ENCODE measurements at regions not wholly inside any gene's neighbourhood (a gene's known extent, or its start where the extent isn't known, plus 50 kb on each side); places are given as distances from the start of the nearest gene placed in this dataset.

- TF ChIP-seq EZH2 (IDR thresholded peaks at IDR 0.05; ENCODE audit: low read length): no peak
- TF ChIP-seq CTCF (optimal IDR thresholded peaks at IDR 0.05 in 1 of 3, IDR thresholded peaks at IDR 0.05 in 1 of 3, conservative IDR thresholded peaks at IDR 0.05 in 1 of 3; ENCODE audit: extremely low read depth in 1 of 3, insufficient read depth in 2 of 3, low read length in 3 of 3): no peak
- no peak overlapping the region for H3K4me3 ChIP-seq (ENCODE audit: control insufficient read depth in 2 of 3, extremely low read depth in 1 of 3, insufficient read depth in 2 of 3, low read depth in 1 of 3, low read length in 3 of 3)
Measured at GRCh38 chr16:6937641-6938040, 395.0 kb upstream of the RBFOX1 start.

DNA sequence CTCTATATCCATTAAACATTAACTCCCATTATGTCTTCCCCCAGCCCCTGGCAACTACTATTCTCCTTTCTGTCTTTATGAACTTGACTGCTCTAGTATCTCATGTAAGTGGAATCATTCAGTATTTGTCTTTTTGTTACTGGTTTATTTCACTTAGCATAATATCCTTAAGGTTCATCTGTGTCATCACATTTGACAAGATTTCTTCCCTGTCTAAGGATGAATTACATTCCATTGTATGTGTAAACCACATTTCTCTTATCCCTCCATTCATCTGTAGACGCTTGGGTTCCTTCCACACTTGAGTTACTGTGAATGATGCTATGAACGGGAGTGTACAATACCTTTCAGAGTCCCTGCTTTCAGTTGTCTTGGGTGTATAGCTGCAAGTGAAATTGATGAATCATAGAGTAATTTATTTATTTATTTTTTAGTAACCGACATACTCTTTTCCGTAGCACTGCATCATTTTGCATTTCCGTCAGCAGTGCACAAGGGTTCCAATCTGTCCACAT is 399.7 kb upstream of the RBFOX1 start:
- Histone ChIP-seq H3K4me2 (ENCODE audit: control insufficient read depth, extremely low read depth, insufficient read depth, low read depth, low read length) (no peak overlapping the region), H3K9me1 (ENCODE audit: control insufficient read depth, extremely low read depth, insufficient read depth, low read length) (no peaks in the 10 kb centered on the region), H3K27me3 (ENCODE audit: control insufficient read depth, extremely low read depth, insufficient read depth, low read length) (no peaks in the 10 kb centered on the region), H3K79me2 (ENCODE audit: control insufficient read depth, insufficient read depth, low read length) (no peaks in the 10 kb centered on the region), H3K27ac (ENCODE audit: control insufficient read depth, insufficient read depth, low read length) (no peak overlapping the region), H3K9ac (ENCODE audit: control insufficient read depth, extremely low read depth, insufficient read depth, low read length) (no peak overlapping the region), H3K36me3 (ENCODE audit: control insufficient read depth in 2 of 2, extremely low read depth in 1 of 2, insufficient read depth in 2 of 2, low read length in 2 of 2) (no peaks in the 10 kb centered on the region), H3K4me3 (ENCODE audit: control insufficient read depth in 2 of 3, extremely low read depth in 1 of 3, insufficient read depth in 2 of 3, low read depth in 1 of 3, low read length in 3 of 3) (no peak overlapping the region), H4K20me1 (ENCODE audit: control insufficient read depth, extremely low read depth, insufficient read depth, low read length) (no peaks in the 10 kb centered on the region), H3K9me3 (ENCODE audit: control insufficient read depth, low read depth, low read length) (peaks cover 3% of the 10 kb centered on the region), H2AFZ (ENCODE audit: control insufficient read depth, low read length) (no peak overlapping the region), H3K4me1 (ENCODE audit: control insufficient read depth, extremely low read depth, insufficient read depth, low read length) (no peaks in the 10 kb centered on the region)
- no peak for TF ChIP-seq EZH2 (IDR thresholded peaks at IDR 0.05; ENCODE audit: low read length)
- no peak for TF ChIP-seq CTCF (optimal IDR thresholded peaks at IDR 0.05 in 1 of 3, IDR thresholded peaks at IDR 0.05 in 1 of 3, conservative IDR thresholded peaks at IDR 0.05 in 1 of 3; ENCODE audit: extremely low read depth in 1 of 3, insufficient read depth in 2 of 3, low read length in 3 of 3)
- DNase-seq (ENCODE audit: low read depth, low spot score) (no peak), FAIRE-seq (no peak)
- dilution Hi-C loops (cut with MboI; ENCODE audit: extremely low pct_ligation_motif_present, low sequenced_read_pairs): no loop called here

More at GRCh38 chr16:6937641-6938040, 395.0 kb upstream of the RBFOX1 start:
- H3K9me3 ChIP-seq (ENCODE audit: control insufficient read depth, low read depth, low read length): peaks cover 3% of the 10 kb centered on the region
- dilution Hi-C loops (cut with MboI; ENCODE audit: extremely low pct_ligation_motif_present, low sequenced_read_pairs): no loop called here
- no peak for DNase-seq (ENCODE audit: low read depth, low spot score)
- H4K20me1 ChIP-seq (ENCODE audit: control insufficient read depth, extremely low read depth, insufficient read depth, low read length): no peaks in the 10 kb centered on the region
- no peaks in the 10 kb centered on the region for H3K9me1 ChIP-seq (ENCODE audit: control insufficient read depth, extremely low read depth, insufficient read depth, low read length)
- H3K79me2 ChIP-seq (ENCODE audit: control insufficient read depth, insufficient read depth, low read length): no peaks in the 10 kb centered on the region
- no peaks in the 10 kb centered on the region for H3K4me1 ChIP-seq (ENCODE audit: control insufficient read depth, extremely low read depth, insufficient read depth, low read length)
- H3K4me2 ChIP-seq (ENCODE audit: control insufficient read depth, extremely low read depth, insufficient read depth, low read depth, low read length): no peak overlapping the region
- H2AFZ ChIP-seq (ENCODE audit: control insufficient read depth, low read length): no peak overlapping the region
- no peak overlapping the region for H3K9ac ChIP-seq (ENCODE audit: control insufficient read depth, extremely low read depth, insufficient read depth, low read length)
- H3K36me3 ChIP-seq (ENCODE audit: control insufficient read depth in 2 of 2, extremely low read depth in 1 of 2, insufficient read depth in 2 of 2, low read length in 2 of 2): no peaks in the 10 kb centered on the region
- H3K27ac ChIP-seq (ENCODE audit: control insufficient read depth, insufficient read depth, low read length): no peak overlapping the region
- FAIRE-seq: no peak
- no peaks in the 10 kb centered on the region for H3K27me3 ChIP-seq (ENCODE audit: control insufficient read depth, extremely low read depth, insufficient read depth, low read length)

Measured in keratinocyte (primary cell).